Osteoblast (primary cell): ENCODE measurements at regions not wholly inside any gene's neighbourhood (a gene's known extent, or its start where the extent isn't known, plus 50 kb on each side); places are given as distances from the start of the nearest gene placed in this dataset.

ENCODE experiments used
- DNase-seq: peaks from one replicate; pipeline ENCODE4 v3.0.0; 2011; ENCODE audit warnings: low spot score, mixed read lengths; ENCODE audit not compliant: insufficient read length; ENCODE audit errors: missing footprints
- H2AFZ ChIP-seq: 2 replicates; pipeline ENCODE4 v1.6.0; 2011; ENCODE audit warnings: mild to moderate bottlenecking, low read length
- H3K27ac ChIP-seq: 2 replicates; pipeline ENCODE4 v1.5.1; 2011; ENCODE audit warnings: mild to moderate bottlenecking, low read depth, low read length, moderate library complexity
- H3K27me3 ChIP-seq: 2 replicates; pipeline ENCODE4 v1.6.0; 2012; ENCODE audit warnings: mild to moderate bottlenecking, control low read depth, inconsistent platforms, low read length, moderate library complexity; ENCODE audit not compliant: insufficient read depth
- H3K36me3 ChIP-seq: 2 replicates; pipeline ENCODE4 v1.5.1; 2011; ENCODE audit warnings: mild to moderate bottlenecking, low read length, control low read depth, moderate library complexity; ENCODE audit not compliant: insufficient read depth
- H3K4me1 ChIP-seq: 2 replicates; pipeline ENCODE4 v1.5.1; 2011; ENCODE audit warnings: mild to moderate bottlenecking, low read length, control low read depth, moderate library complexity; ENCODE audit not compliant: insufficient read depth
- H3K4me2 ChIP-seq: 2 replicates; pipeline ENCODE4 v1.6.0; 2011; ENCODE audit warnings: mild to moderate bottlenecking, low read length; ENCODE audit not compliant: insufficient read depth
- H3K4me3 ChIP-seq: fragments of 200-600 bp; sonication (generic); 3 replicates; pipeline ENCODE4 v1.5.1; 2012; ENCODE audit warnings: mild to moderate bottlenecking, low read length, inconsistent platforms; ENCODE audit not compliant: insufficient read depth
- H3K79me2 ChIP-seq: 2 replicates; pipeline ENCODE4 v1.6.0; 2012; ENCODE audit warnings: mild to moderate bottlenecking, low read length, control low read depth, inconsistent platforms; ENCODE audit not compliant: insufficient read depth
- H3K9me3 ChIP-seq: 2 replicates; pipeline ENCODE4 v1.5.1; 2011; ENCODE audit warnings: low read depth, low read length, control low read depth
- H4K20me1 ChIP-seq: 2 replicates; pipeline ENCODE4 v1.6.0; 2012; ENCODE audit warnings: mild to moderate bottlenecking, low read length, control low read depth; ENCODE audit not compliant: insufficient read depth
- CTCF ChIP-seq: IDR thresholded peaks from 2 replicates; pipeline ENCODE4 v1.5.1; 2011; ENCODE audit warnings: mild to moderate bottlenecking, low read depth, low read length, moderate library complexity; ENCODE audit errors: extremely low read depth

- no peak for DNase-seq
- H3K4me1 ChIP-seq: peaks cover 26% of the 10 kb centered on the region
- no peak overlapping the region for H3K4me2 ChIP-seq
- no peak overlapping the region for H3K27ac ChIP-seq
- TF ChIP-seq CTCF: no peak
- H3K36me3 ChIP-seq: no peaks in the 10 kb centered on the region
- no peak overlapping the region for H2AFZ ChIP-seq
- no peaks in the 10 kb centered on the region for H3K9me3 ChIP-seq
- H4K20me1 ChIP-seq: no peaks in the 10 kb centered on the region
- no peaks in the 10 kb centered on the region for H3K79me2 ChIP-seq
- H3K4me3 ChIP-seq: no peak overlapping the region
- no peaks in the 10 kb centered on the region for H3K27me3 ChIP-seq
These were observed 531.5 kb downstream of the ANKRD50 start for GRCh38 chr4:124181039-124181438.

- H3K27ac ChIP-seq: no peak overlapping the region
- peaks cover 16% of the 10 kb centered on the region for H3K4me1 ChIP-seq
- no peak for DNase-seq
- H3K4me2 ChIP-seq: no peak overlapping the region
- no peaks in the 10 kb centered on the region for H4K20me1 ChIP-seq
- H3K36me3 ChIP-seq: no peaks in the 10 kb centered on the region
- no peaks in the 10 kb centered on the region for H3K9me3 ChIP-seq
- H3K4me3 ChIP-seq: no peak overlapping the region
- no peaks in the 10 kb centered on the region for H3K27me3 ChIP-seq
- no peak overlapping the region for H2AFZ ChIP-seq
- no peak for TF ChIP-seq CTCF
- no peaks in the 10 kb centered on the region for H3K79me2 ChIP-seq
These were observed 529.3 kb downstream of the ANKRD50 start for GRCh38 chr4:124183231-124183630.

- Histone ChIP-seq H3K9me3 (no peaks in the 10 kb centered on the region), H3K4me2 (no peak overlapping the region), H3K4me1 (peaks cover 9% of the 10 kb centered on the region), H2AFZ (no peak overlapping the region), H3K4me3 (no peak overlapping the region), H3K27me3 (no peaks in the 10 kb centered on the region), H3K27ac (no peak overlapping the region), H3K36me3 (no peaks in the 10 kb centered on the region), H3K79me2 (no peaks in the 10 kb centered on the region), H4K20me1 (no peaks in the 10 kb centered on the region)
- no peak for TF ChIP-seq CTCF
- no peak for DNase-seq
These were observed 528.6 kb downstream of the ANKRD50 start for GRCh38 chr4:124183926-124184325.

- H4K20me1 ChIP-seq: no peaks in the 10 kb centered on the region
- no peak for DNase-seq
- no peaks in the 10 kb centered on the region for H3K27me3 ChIP-seq
- no peak overlapping the region for H3K27ac ChIP-seq
- H3K4me3 ChIP-seq: no peak overlapping the region
- no peaks in the 10 kb centered on the region for H3K79me2 ChIP-seq
- no peaks in the 10 kb centered on the region for H3K9me3 ChIP-seq
- no peaks in the 10 kb centered on the region for H3K36me3 ChIP-seq
- no peak overlapping the region for H2AFZ ChIP-seq
- peaks cover under 1% of the 10 kb centered on the region for H3K4me1 ChIP-seq
- H3K4me2 ChIP-seq: no peak overlapping the region
- no peak for TF ChIP-seq CTCF
These were observed 527.7 kb downstream of the ANKRD50 start for GRCh38 chr4:124184792-124185191.
